ENCODE measurements at regions not wholly inside any gene's neighbourhood (a gene's known extent, or its start where the extent isn't known, plus 50 kb on each side); places are given as distances from the start of the nearest gene placed in this dataset.

GRCh38 chr6:121839896-121840295 lies 404.4 kb downstream of the GJA1 start:
- TF ChIP-seq CTCF (IDR thresholded peaks at IDR 0.05) = no peak
- TF ChIP-seq POLR2A (IDR thresholded peaks at IDR 0.05) = no peak
- no peak for TF ChIP-seq POLR2AphosphoS5 (IDR thresholded peaks at IDR 0.05)
- TF ChIP-seq EP300 (IDR thresholded peaks at IDR 0.05) = no peak
- ATAC-seq = no peak
- Histone ChIP-seq H3K27me3 (no peaks in the 10 kb centered on the region), H3K4me1 (no peaks in the 10 kb centered on the region), H3K36me3 (no peaks in the 10 kb centered on the region), H3K9me3 (no peaks in the 10 kb centered on the region), H3K4me3 (no peak overlapping the region), H3K27ac (no peak overlapping the region)
- WGBS, 2 donors (ENCODE audit: low coverage in 1 of 2) = 27 to 39% methylated on average over 1 of the region's 1 CpG

GRCh38 chr6:121844898-121845297 lies 409.5 kb downstream of the GJA1 start:
- WGBS, 2 donors (ENCODE audit: low coverage in 1 of 2) = 86 to 91% methylated on average over 2 to 3 of the region's 3 CpGs
- Histone ChIP-seq H3K4me3 (no peak overlapping the region), H3K4me1 (no peaks in the 10 kb centered on the region), H3K27ac (no peak overlapping the region), H3K27me3 (no peaks in the 10 kb centered on the region), H3K9me3 (no peaks in the 10 kb centered on the region), H3K36me3 (no peaks in the 10 kb centered on the region)
- no peak for TF ChIP-seq EP300 (IDR thresholded peaks at IDR 0.05)
- TF ChIP-seq POLR2A (IDR thresholded peaks at IDR 0.05) = no peak
- TF ChIP-seq CTCF (IDR thresholded peaks at IDR 0.05) = no peak
- no peak for TF ChIP-seq POLR2AphosphoS5 (IDR thresholded peaks at IDR 0.05)
- ATAC-seq = no peak

GRCh38 chr6:121847806-121848522 lies 412.5 kb downstream of the GJA1 start:
- TF ChIP-seq EP300 (IDR thresholded peaks at IDR 0.05) (no peak), CTCF (IDR thresholded peaks at IDR 0.05) (no peak), POLR2A (IDR thresholded peaks at IDR 0.05) (no peak), POLR2AphosphoS5 (IDR thresholded peaks at IDR 0.05) (no peak)
- H3K36me3 ChIP-seq = no peaks in the 10 kb centered on the region
- H3K9me3 ChIP-seq = no peaks in the 10 kb centered on the region
- H3K4me3 ChIP-seq = no peak overlapping the region
- H3K27ac ChIP-seq = no peak overlapping the region
- no peaks in the 10 kb centered on the region for H3K27me3 ChIP-seq
- H3K4me1 ChIP-seq = peaks cover 0 to 5% (median 0%) of the 10 kb centered on the region in 3 donors
- 78 to 85% methylated on average over 4 of the region's 4 CpGs for WGBS, 2 donors (ENCODE audit: low coverage in 1 of 2)
- no peak for ATAC-seq

GRCh38 chr6:121848523-121849255 lies 413.2 kb downstream of the GJA1 start:
- WGBS, 2 donors (ENCODE audit: low coverage in 1 of 2) = 82 to 83% methylated on average over 6 of the region's 6 CpGs
- Histone ChIP-seq H3K27me3 (no peaks in the 10 kb centered on the region), H3K9me3 (no peaks in the 10 kb centered on the region), H3K4me1 (peaks cover 0 to 5% (median 0%) of the 10 kb centered on the region in 3 donors), H3K4me3 (no peak overlapping the region), H3K27ac (no peak overlapping the region), H3K36me3 (no peaks in the 10 kb centered on the region)
- TF ChIP-seq POLR2A (IDR thresholded peaks at IDR 0.05) = no peak
- no peak for TF ChIP-seq POLR2AphosphoS5 (IDR thresholded peaks at IDR 0.05)
- TF ChIP-seq CTCF (IDR thresholded peaks at IDR 0.05) = no peak
- ATAC-seq = no peak

- Histone ChIP-seq H3K4me3 (no peak overlapping the region), H3K36me3 (no peaks in the 10 kb centered on the region), H3K27ac (no peak overlapping the region), H3K27me3 (no peaks in the 10 kb centered on the region), H3K4me1 (peaks cover 0 to 5% (median 0%) of the 10 kb centered on the region in 3 donors), H3K9me3 (no peaks in the 10 kb centered on the region)
- ATAC-seq = peak; percentile 72
- 65 to 67% methylated on average over 2 to 4 of the region's 5 CpGs for WGBS, 2 donors (ENCODE audit: low coverage in 1 of 2)
- TF ChIP-seq EP300 (IDR thresholded peaks at IDR 0.05) (no peak), CTCF (IDR thresholded peaks at IDR 0.05) (peak; percentile 23 to 64 (median 48))
These were observed 414.0 kb downstream of the GJA1 start for GRCh38 chr6:121849477-121849876.

All from gastroesophageal sphincter (tissue), 4 donors.